ENCODE measurements at regions not wholly inside any gene's neighbourhood (a gene's known extent, or its start where the extent isn't known, plus 50 kb on each side); places are given as distances from the start of the nearest gene placed in this dataset.

GRCh38 chr1:170355267-170355801, 176.6 kb upstream of the GORAB start:
- H3K4me1 ChIP-seq (ENCODE audit: insufficient read depth), result no peaks in the 10 kb centered on the region
- no peaks in the 10 kb centered on the region for H3K36me3 ChIP-seq
- no peak overlapping the region for H3K27ac ChIP-seq
- no peak for DNase-seq
- no peak for TF ChIP-seq CTCF (IDR thresholded peaks at IDR 0.05)
- TF ChIP-seq EP300 (IDR thresholded peaks at IDR 0.05), result no peak
- TF ChIP-seq POLR2A (IDR thresholded peaks at IDR 0.05), result no peak
- H3K4me3 ChIP-seq, result no peak overlapping the region
- intact Hi-C loops (cut with DNase I), result no loop called here
- no peaks in the 10 kb centered on the region for H3K27me3 ChIP-seq
- no peaks in the 10 kb centered on the region for H3K9me3 ChIP-seq

- Histone ChIP-seq H3K9me3 (no peaks in the 10 kb centered on the region), H3K27ac (no peak overlapping the region), H3K4me3 (no peak overlapping the region), H3K27me3 (no peaks in the 10 kb centered on the region), H3K36me3 (no peaks in the 10 kb centered on the region), H3K4me1 (ENCODE audit: insufficient read depth) (no peaks in the 10 kb centered on the region)
- intact Hi-C loops (cut with DNase I), result no loop called here
- no peak for DNase-seq
- no peak for TF ChIP-seq CTCF (IDR thresholded peaks at IDR 0.05)
- TF ChIP-seq POLR2A (IDR thresholded peaks at IDR 0.05), result no peak
- no peak for TF ChIP-seq EP300 (IDR thresholded peaks at IDR 0.05)
Measured at GRCh38 chr1:170356585-170356984, 175.4 kb upstream of the GORAB start.

GRCh38 chr1:170357750-170358149, 174.2 kb upstream of the GORAB start:
- Histone ChIP-seq H3K4me3 (no peak overlapping the region), H3K36me3 (no peaks in the 10 kb centered on the region), H3K27me3 (no peaks in the 10 kb centered on the region), H3K27ac (no peak overlapping the region), H3K9me3 (no peaks in the 10 kb centered on the region), H3K4me1 (ENCODE audit: insufficient read depth) (no peaks in the 10 kb centered on the region)
- 97% methylated on average over 1 of the region's 1 CpG for WGBS, 3 donors
- no peak for DNase-seq
- intact Hi-C loops (cut with DNase I), result no loop called here
- no peak for TF ChIP-seq POLR2A (IDR thresholded peaks at IDR 0.05)
- TF ChIP-seq CTCF (IDR thresholded peaks at IDR 0.05), result no peak
- no peak for TF ChIP-seq EP300 (IDR thresholded peaks at IDR 0.05)

GRCh38 chr1:170360601-170361000, 171.4 kb upstream of the GORAB start:
- no peak overlapping the region for H3K4me3 ChIP-seq
- no peak for DNase-seq
- no peaks in the 10 kb centered on the region for H3K36me3 ChIP-seq
- H3K4me1 ChIP-seq (ENCODE audit: insufficient read depth), result no peaks in the 10 kb centered on the region
- no peaks in the 10 kb centered on the region for H3K27me3 ChIP-seq
- no peak overlapping the region for H3K27ac ChIP-seq
- intact Hi-C loops (cut with DNase I), result no loop called here
- H3K9me3 ChIP-seq, result no peaks in the 10 kb centered on the region
- WGBS, 3 donors, result 84 to 86% (median 85%) methylated on average over 3 of the region's 3 CpGs
- TF ChIP-seq POLR2A (IDR thresholded peaks at IDR 0.05), result no peak
- TF ChIP-seq EP300 (IDR thresholded peaks at IDR 0.05), result no peak
- TF ChIP-seq CTCF (IDR thresholded peaks at IDR 0.05), result no peak

GRCh38 chr1:170365331-170365730, 166.6 kb upstream of the GORAB start:
- no peak for TF ChIP-seq CTCF (IDR thresholded peaks at IDR 0.05)
- no peak for TF ChIP-seq EP300 (IDR thresholded peaks at IDR 0.05)
- no peak for TF ChIP-seq POLR2A (IDR thresholded peaks at IDR 0.05)

More at GRCh38 chr1:170365331-170365730, 166.6 kb upstream of the GORAB start:
- DNase-seq, result no peak
- WGBS, 3 donors, result 63 to 78% (median 65%) methylated on average over 2 of the region's 2 CpGs
- H3K4me1 ChIP-seq (ENCODE audit: insufficient read depth), result no peaks in the 10 kb centered on the region
- H3K9me3 ChIP-seq, result no peaks in the 10 kb centered on the region
- no peaks in the 10 kb centered on the region for H3K27me3 ChIP-seq
- intact Hi-C loops (cut with DNase I), result no loop called here
- no peak overlapping the region for H3K27ac ChIP-seq
- H3K36me3 ChIP-seq, result no peaks in the 10 kb centered on the region
- no peak overlapping the region for H3K4me3 ChIP-seq
